ENCODE measurements at regions not wholly inside any gene's neighbourhood (a gene's known extent, or its start where the extent isn't known, plus 50 kb on each side); places are given as distances from the start of the nearest gene placed in this dataset.
"Not testable (repeated sequence)": the region's sequence is repeated elsewhere in the genome, so short reads cannot be mapped to it uniquely, and the experiment has no call there.

- no peak overlapping the region for H3K27ac ChIP-seq (ENCODE audit: insufficient read depth, low read depth, low read length)
- H3K4me3 ChIP-seq (replicated peaks in 1 of 3; ENCODE audit: insufficient read depth in 1 of 3, low read depth in 1 of 3, low read length in 3 of 3), result no peak overlapping the region
- H3K9me3 ChIP-seq (replicated peaks; ENCODE audit: control insufficient read depth, insufficient read depth, low read length), result no peaks in the 10 kb centered on the region
- no peak for FAIRE-seq
- H4K20me1 ChIP-seq (replicated peaks; ENCODE audit: control insufficient read depth, extremely low read depth, insufficient read depth, low read length), result no peaks in the 10 kb centered on the region
- H3K9me1 ChIP-seq (replicated peaks; ENCODE audit: control insufficient read depth, extremely low read depth, insufficient read depth, low read length), result no peaks in the 10 kb centered on the region
- no peaks in the 10 kb centered on the region for H3K27me3 ChIP-seq (ENCODE audit: control insufficient read depth in 2 of 2, insufficient read depth in 2 of 2, low read length in 2 of 2)
- dilution Hi-C loops (cut with MboI; ENCODE audit: extremely low pct_ligation_motif_present, low sequenced_read_pairs) (no loop called here), intact Hi-C loops (cut with micrococcal nuclease) (no loop called here)
- DNase-seq (ENCODE audit: low read depth, low spot score), result no peak
- ChIA-PET CTCF (interaction anchor here (1.5 kb wide), 1 partner anchor 16 kb away, joined by 5 read pairs; no protein-coding TSS in a partner anchor), POLR2A (no interaction called here)
- no peaks in the 10 kb centered on the region for H3K79me2 ChIP-seq (ENCODE audit: control insufficient read depth, insufficient read depth, low read length)
- no peaks in the 10 kb centered on the region for H3K36me3 ChIP-seq (ENCODE audit: control insufficient read depth in 2 of 2, extremely low read depth in 1 of 2, insufficient read depth in 2 of 2, low read length in 2 of 2)
- no peak for TF ChIP-seq GATA2 (IDR thresholded peaks at IDR 0.05; ENCODE audit: insufficient read depth, insufficient read length, low read depth, low read length)
- no peak for TF ChIP-seq FOS (IDR thresholded peaks at IDR 0.05; ENCODE audit: borderline replicate concordance, insufficient read depth, low read length)
- no peak overlapping the region for H3K4me2 ChIP-seq (ENCODE audit: insufficient read depth, low read length)
- H3K9ac ChIP-seq (replicated peaks; ENCODE audit: extremely low read depth, insufficient read depth, low read length), result no peak overlapping the region
- no peak overlapping the region for H2AFZ ChIP-seq (ENCODE audit: low read depth, low read length)
- no peaks in the 10 kb centered on the region for H3K4me1 ChIP-seq (ENCODE audit: control insufficient read depth, extremely low read depth, insufficient read depth, low read length)
- no TSS peak for BruUV-seq (replicated peaks)
Measured at GRCh38 chr4:173093361-173093760, 75.2 kb upstream of the GALNT7 start.

DNA sequence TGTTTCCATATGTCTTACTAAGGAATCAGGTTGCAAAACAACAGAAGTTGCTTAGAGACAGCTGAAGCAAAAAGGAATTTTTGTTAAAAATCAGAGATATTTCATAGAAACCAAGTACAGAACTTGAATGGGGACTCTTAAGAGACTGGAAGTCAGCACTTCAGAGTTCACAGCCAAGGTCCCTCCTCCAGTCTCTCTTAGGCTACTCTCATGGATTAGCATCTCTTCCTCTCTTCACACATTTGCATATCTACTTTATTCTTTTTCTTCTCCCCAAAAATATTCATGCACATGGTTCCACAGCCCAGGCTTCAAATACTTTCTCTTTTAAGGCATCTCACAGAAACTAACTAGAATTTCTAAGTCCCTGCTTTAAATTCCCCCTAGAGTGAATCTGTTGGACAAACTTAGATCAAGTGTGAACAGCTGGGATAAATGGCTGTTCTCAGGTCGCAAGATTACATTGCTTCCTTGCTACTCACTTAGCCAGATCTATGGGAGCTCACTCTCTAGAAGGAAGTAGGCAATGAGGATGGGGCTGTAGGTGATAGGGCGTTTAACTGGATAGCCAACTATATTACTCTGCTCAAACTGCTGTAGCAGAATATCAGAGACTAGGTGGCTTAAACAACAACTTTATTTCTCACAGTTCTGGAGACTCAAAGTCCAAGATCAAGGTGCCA lies 73.7 kb upstream of the GALNT7 start:
- POLR2A ChIA-PET, result no interaction called here
- H3K4me2 ChIP-seq (ENCODE audit: insufficient read depth, low read length), result no peak overlapping the region
- FAIRE-seq, result no peak
- no peak for DNase-seq (ENCODE audit: low read depth, low spot score)
- H3K27ac ChIP-seq (ENCODE audit: insufficient read depth, low read depth, low read length), result no peak overlapping the region
- dilution Hi-C loops (cut with MboI; ENCODE audit: extremely low pct_ligation_motif_present, low sequenced_read_pairs), result no loop called here
- H3K9me1 ChIP-seq (replicated peaks; ENCODE audit: control insufficient read depth, extremely low read depth, insufficient read depth, low read length), result no peaks in the 10 kb centered on the region
- H3K9me3 ChIP-seq (replicated peaks; ENCODE audit: control insufficient read depth, insufficient read depth, low read length), result no peaks in the 10 kb centered on the region
- H3K4me3 ChIP-seq (replicated peaks in 1 of 3; ENCODE audit: insufficient read depth in 1 of 3, low read depth in 1 of 3, low read length in 3 of 3), result no peak overlapping the region
- no peaks in the 10 kb centered on the region for H3K27me3 ChIP-seq (ENCODE audit: control insufficient read depth in 2 of 2, insufficient read depth in 2 of 2, low read length in 2 of 2)
- H3K4me1 ChIP-seq (ENCODE audit: control insufficient read depth, extremely low read depth, insufficient read depth, low read length), result no peaks in the 10 kb centered on the region
- H3K36me3 ChIP-seq (ENCODE audit: control insufficient read depth in 2 of 2, extremely low read depth in 1 of 2, insufficient read depth in 2 of 2, low read length in 2 of 2), result no peaks in the 10 kb centered on the region
- no peaks in the 10 kb centered on the region for H4K20me1 ChIP-seq (replicated peaks; ENCODE audit: control insufficient read depth, extremely low read depth, insufficient read depth, low read length)
- intact Hi-C loops (cut with micrococcal nuclease), result no loop called here
- no peak overlapping the region for H3K9ac ChIP-seq (replicated peaks; ENCODE audit: extremely low read depth, insufficient read depth, low read length)
- no peak overlapping the region for H2AFZ ChIP-seq (ENCODE audit: low read depth, low read length)
- no peak for TF ChIP-seq GATA2 (IDR thresholded peaks at IDR 0.05; ENCODE audit: insufficient read depth, insufficient read length, low read depth, low read length)
- TF ChIP-seq JUN (IDR thresholded peaks at IDR 0.05; ENCODE audit: borderline replicate concordance, insufficient read depth, insufficient read length, low read depth), result no peak
- no peak for TF ChIP-seq EZH2 (IDR thresholded peaks at IDR 0.05; ENCODE audit: borderline replicate concordance, low read depth, low read length, severe bottlenecking)
- no peak for TF ChIP-seq POLR2A (IDR thresholded peaks at IDR 0.05; ENCODE audit: low read depth, low read length)
- TF ChIP-seq MYC (IDR thresholded peaks at IDR 0.05; ENCODE audit: low read depth, low read length), result no peak
- TF ChIP-seq FOS (IDR thresholded peaks at IDR 0.05; ENCODE audit: borderline replicate concordance, insufficient read depth, low read length), result no peak
- no peak for TF ChIP-seq MAX (IDR thresholded peaks at IDR 0.05; ENCODE audit: insufficient read depth, insufficient read length)
- no peak for TF ChIP-seq POLR2AphosphoS5 (IDR thresholded peaks at IDR 0.05; ENCODE audit: insufficient read depth, low read depth, low read length)
- no peak for TF ChIP-seq CTCF (IDR thresholded peaks at IDR 0.05; ENCODE audit: extremely low read depth in 1 of 2, insufficient read depth in 1 of 2, low read depth in 1 of 2, low read length in 2 of 2)
- H3K79me2 ChIP-seq (ENCODE audit: control insufficient read depth, insufficient read depth, low read length), result no peaks in the 10 kb centered on the region
- CTCF ChIA-PET, result no interaction called here
- no TSS peak for BruUV-seq (replicated peaks)

GRCh38 chr4:173099447-173099846 lies 69.2 kb upstream of the GALNT7 start:
- H3K27me3 ChIP-seq (ENCODE audit: control insufficient read depth in 2 of 2, insufficient read depth in 2 of 2, low read length in 2 of 2); H4K20me1 ChIP-seq (replicated peaks; ENCODE audit: control insufficient read depth, extremely low read depth, insufficient read depth, low read length); H3K9ac ChIP-seq (replicated peaks; ENCODE audit: extremely low read depth, insufficient read depth, low read length); H3K4me3 ChIP-seq (replicated peaks in 1 of 3; ENCODE audit: insufficient read depth in 1 of 3, low read depth in 1 of 3, low read length in 3 of 3); H3K4me2 ChIP-seq (ENCODE audit: insufficient read depth, low read length); CTCF ChIA-PET; H3K36me3 ChIP-seq (ENCODE audit: control insufficient read depth in 2 of 2, extremely low read depth in 1 of 2, insufficient read depth in 2 of 2, low read length in 2 of 2); H3K9me1 ChIP-seq (replicated peaks; ENCODE audit: control insufficient read depth, extremely low read depth, insufficient read depth, low read length); H3K4me1 ChIP-seq (ENCODE audit: control insufficient read depth, extremely low read depth, insufficient read depth, low read length); BruUV-seq (replicated peaks); H3K9me3 ChIP-seq (replicated peaks; ENCODE audit: control insufficient read depth, insufficient read depth, low read length); DNase-seq (ENCODE audit: low read depth, low spot score); intact Hi-C loops (cut with micrococcal nuclease); H3K79me2 ChIP-seq (ENCODE audit: control insufficient read depth, insufficient read depth, low read length); H2AFZ ChIP-seq (ENCODE audit: low read depth, low read length); H3K27ac ChIP-seq (ENCODE audit: insufficient read depth, low read depth, low read length); POLR2A ChIA-PET; dilution Hi-C loops (cut with MboI; ENCODE audit: extremely low pct_ligation_motif_present, low sequenced_read_pairs); FAIRE-seq: not testable (repeated sequence)
